GM23248 (cell line): ENCODE measurements at regions not wholly inside any gene's neighbourhood (a gene's known extent, or its start where the extent isn't known, plus 50 kb on each side); places are given as distances from the start of the nearest gene placed in this dataset.
"Not testable (repeated sequence)": the region's sequence is repeated elsewhere in the genome, so short reads cannot be mapped to it uniquely, and the experiment has no call there.

Experiments used
- DNase-seq: peaks from one replicate; pipeline ENCODE4 v3.0.0-alpha.2; 2015
- H2AFZ ChIP-seq: fragments of 200-600 bp; sonication (generic); 2 replicates; pipeline ENCODE4 v1.6.1; 2016; ENCODE audit warnings: antibody characterized with exemption
- H3F3A ChIP-seq: fragments of 200-600 bp; sonication (generic); 2 replicates; pipeline ENCODE4 v1.6.1; 2016; ENCODE audit warnings: mild to moderate bottlenecking, antibody characterized with exemption, mixed run types; ENCODE audit not compliant: insufficient read depth
- H3K27ac ChIP-seq: fragments of 200-600 bp; sonication (generic); 2 replicates; pipeline ENCODE4 v1.5.1; 2016; ENCODE audit warnings: mild to moderate bottlenecking
- H3K27me3 ChIP-seq: fragments of 200-600 bp; sonication (generic); replicated peaks from 2 replicates; pipeline ENCODE4 v1.6.1; 2016; ENCODE audit warnings: mild to moderate bottlenecking; ENCODE audit not compliant: insufficient read depth
- H3K36me3 ChIP-seq: fragments of 200-600 bp; sonication (generic); 2 replicates; pipeline ENCODE4 v1.6.1; 2016; ENCODE audit warnings: low read depth, mild to moderate bottlenecking
- H3K4me1 ChIP-seq: fragments of 200-600 bp; sonication (generic); 2 replicates; pipeline ENCODE4 v1.6.1; 2016; ENCODE audit warnings: mild to moderate bottlenecking; ENCODE audit not compliant: insufficient read depth
- H3K4me2 ChIP-seq: fragments of 200-600 bp; sonication (generic); one replicate; pipeline ENCODE4 v1.6.1; 2016; ENCODE audit warnings: mild to moderate bottlenecking; ENCODE audit not compliant: unreplicated experiment
- H3K4me3 ChIP-seq: fragments of 200-600 bp; sonication (generic); 2 replicates; pipeline ENCODE4 v1.5.1; 2016; ENCODE audit warnings: mild to moderate bottlenecking
- H3K79me2 ChIP-seq: fragments of 200-600 bp; sonication (generic); 2 replicates; pipeline ENCODE4 v1.6.1; 2016; ENCODE audit warnings: mild to moderate bottlenecking; ENCODE audit not compliant: insufficient read depth
- H3K9ac ChIP-seq: fragments of 200-600 bp; sonication (generic); 2 replicates; pipeline ENCODE4 v1.6.1; 2016; ENCODE audit warnings: mild to moderate bottlenecking
- H3K9me2 ChIP-seq: fragments of 200-600 bp; sonication (generic); 2 replicates; pipeline ENCODE4 v1.6.1; 2016; ENCODE audit warnings: mixed run types, mild to moderate bottlenecking, moderate library complexity; ENCODE audit not compliant: insufficient read depth
- H3K9me3 ChIP-seq: fragments of 200-600 bp; sonication (generic); one replicate; pipeline ENCODE4 v1.6.1; 2017; ENCODE audit warnings: low read depth
- H4K20me1 ChIP-seq: fragments of 200-600 bp; sonication (generic); 2 replicates; pipeline ENCODE4 v1.6.0; 2016; ENCODE audit not compliant: insufficient read depth
- EZH2 ChIP-seq: fragments of 200-600 bp; sonication (generic); IDR thresholded peaks from 2 replicates; pipeline ENCODE4 v1.6.1; 2018; ENCODE audit warnings: antibody characterized with exemption, mild to moderate bottlenecking; ENCODE audit not compliant: insufficient read depth, poor library complexity, severe bottlenecking
- EZH2phosphoT487 ChIP-seq: fragments of 200-600 bp; sonication (generic); IDR thresholded peaks from 2 replicates; pipeline ENCODE4 v1.6.1; 2018; ENCODE audit warnings: antibody characterized with exemption, moderate library complexity, mild to moderate bottlenecking, low read depth; ENCODE audit not compliant: insufficient read depth
- WGBS, 2 experiments: methylation state at CpG; one replicate each; pipeline ENCODE4 v1.1.6; 2015 to 2017; ENCODE audit warnings: low lambda C conversion rate in 2 of 2, low coverage in 1 of 2; ENCODE audit errors: missing lambda C conversion rate in 2 of 2; 5-methylcytosine and 5-hydroxymethylcytosine counted together
- in situ Hi-C: fragments of 300-500 bp; cut with MboI; formaldehyde crosslinking; loops from 2 replicates; pipeline ENCODE4 v1.15.0; 2020

GRCh38 chr15:75792236-75792635 lies 51.0 kb upstream of the UBE2Q2 start:
- not testable (repeated sequence) for DNase-seq, H4K20me1 ChIP-seq, H2AFZ ChIP-seq, H3K36me3 ChIP-seq, H3K27ac ChIP-seq, H3F3A ChIP-seq, H3K4me1 ChIP-seq, H3K9me3 ChIP-seq, H3K4me3 ChIP-seq, H3K79me2 ChIP-seq, H3K9ac ChIP-seq, H3K4me2 ChIP-seq, H3K9me2 ChIP-seq
- peaks cover 40% of the 10 kb centered on the region for H3K27me3 ChIP-seq
- 72 to 73% methylated on average over 6 of the region's 6 CpGs for WGBS, 2 experiments
- in situ Hi-C loops: loop anchor here (10.0 kb wide), 1 partner anchor 97 kb away; no protein-coding TSS in a partner anchor

DNA sequence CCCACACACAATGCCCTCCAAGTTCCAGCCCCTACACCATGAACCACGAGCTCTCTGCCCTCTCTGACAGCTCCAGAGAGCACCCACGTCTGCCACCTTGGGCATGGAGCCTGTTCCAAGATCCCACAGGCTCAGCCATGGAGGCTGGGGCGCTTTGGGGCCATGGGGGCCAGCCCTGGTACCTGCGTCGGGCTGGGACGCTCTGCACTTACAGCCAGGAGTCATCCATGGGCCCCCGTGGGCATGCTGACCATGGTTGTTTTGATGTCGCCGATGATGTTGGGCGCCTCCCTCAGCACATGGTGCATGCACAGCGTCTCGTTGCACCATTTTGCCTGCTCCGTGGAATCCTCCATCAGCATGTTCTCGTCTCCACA lies 51.9 kb upstream of the UBE2Q2 start:
- Histone ChIP-seq H3K36me3 (no peaks in the 10 kb centered on the region), H2AFZ (no peak overlapping the region)
- 64 to 79% methylated on average over 14 of the region's 14 CpGs for WGBS, 2 experiments

DNA sequence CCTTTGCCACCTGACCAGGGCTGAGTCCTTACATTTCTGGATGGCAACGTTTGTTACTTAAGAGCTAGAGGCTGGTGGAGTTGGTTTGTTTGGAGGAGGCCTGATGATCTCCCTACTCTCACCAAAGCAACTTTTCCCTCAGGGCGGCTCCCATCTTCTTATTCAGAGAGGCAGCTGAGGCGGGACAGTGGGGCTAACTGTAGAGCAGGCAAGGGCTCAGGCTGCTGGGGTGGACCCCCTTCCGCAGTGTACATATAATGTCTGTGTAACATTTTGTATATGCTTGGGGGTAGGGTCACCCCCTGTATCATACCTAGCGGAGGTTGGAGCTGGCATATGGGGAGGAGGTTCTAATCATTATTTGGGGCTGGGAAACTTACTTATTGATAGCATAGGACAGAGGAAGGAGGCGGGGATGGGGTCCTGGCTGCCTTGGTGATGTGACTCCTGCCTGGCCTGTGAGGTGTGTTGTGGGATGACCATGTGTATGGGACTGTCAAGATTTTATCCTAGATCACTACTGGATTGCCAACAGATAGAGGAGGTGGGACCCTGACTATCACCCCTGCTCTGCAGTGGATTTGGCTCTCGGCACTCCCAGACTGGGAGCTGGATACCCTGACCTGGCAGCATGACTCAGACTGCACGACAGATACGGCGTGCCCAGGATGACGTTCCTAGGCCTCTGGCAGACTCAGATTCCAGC lies 52.5 kb upstream of the UBE2Q2 start:
- Histone ChIP-seq H3K27ac (no peak overlapping the region), H3K79me2 (no peaks in the 10 kb centered on the region), H3K9me3 (no peaks in the 10 kb centered on the region), H3K4me3 (no peak overlapping the region), H3F3A (no peaks in the 10 kb centered on the region), H3K36me3 (no peaks in the 10 kb centered on the region), H3K4me1 (no peaks in the 10 kb centered on the region), H3K27me3 (peaks cover 48% of the 10 kb centered on the region), H3K4me2 (no peak overlapping the region), H3K9me2 (no peaks in the 10 kb centered on the region), H2AFZ (no peak overlapping the region), H3K9ac (no peak overlapping the region), H4K20me1 (no peaks in the 10 kb centered on the region)
- in situ Hi-C loops: loop anchor here (10.0 kb wide), 1 partner anchor 96 kb away; no protein-coding TSS in a partner anchor
- WGBS, 2 experiments: 64 to 67% methylated on average over 11 of the region's 11 CpGs
- no peak for DNase-seq
- no peak for TF ChIP-seq EZH2phosphoT487
- no peak for TF ChIP-seq EZH2

More for the DNA sequence above, 51.9 kb upstream of the UBE2Q2 start:
- Histone ChIP-seq H3K27me3 (peaks cover 47% of the 10 kb centered on the region), H3K4me2 (no peak overlapping the region), H3K9ac (no peak overlapping the region), H3K4me1 (no peaks in the 10 kb centered on the region), H3K79me2 (no peaks in the 10 kb centered on the region), H3K4me3 (no peak overlapping the region), H3K9me2 (no peaks in the 10 kb centered on the region), H3F3A (no peaks in the 10 kb centered on the region), H4K20me1 (no peaks in the 10 kb centered on the region), H3K9me3 (no peaks in the 10 kb centered on the region), H3K27ac (no peak overlapping the region)
- DNase-seq: no peak
- no peak for TF ChIP-seq EZH2phosphoT487
- no peak for TF ChIP-seq EZH2
- in situ Hi-C loops: loop anchor here (10.0 kb wide), 1 partner anchor 97 kb away; no protein-coding TSS in a partner anchor

GRCh38 chr15:75786575-75786947 lies 56.7 kb upstream of the UBE2Q2 start:
- no peak for TF ChIP-seq EZH2
- H4K20me1 ChIP-seq: no peaks in the 10 kb centered on the region
- H3K4me3 ChIP-seq: no peak overlapping the region
- no peak overlapping the region for H2AFZ ChIP-seq
- H3K9me2 ChIP-seq: no peaks in the 10 kb centered on the region
- H3F3A ChIP-seq: no peaks in the 10 kb centered on the region
- 11 to 16% methylated on average over 14 of the region's 15 CpGs for WGBS, 2 experiments
- no peaks in the 10 kb centered on the region for H3K4me1 ChIP-seq
- no peak overlapping the region for H3K4me2 ChIP-seq
- in situ Hi-C loops: no loop called here
- H3K9me3 ChIP-seq: no peaks in the 10 kb centered on the region
- H3K36me3 ChIP-seq: no peaks in the 10 kb centered on the region
- H3K27ac ChIP-seq: no peak overlapping the region
- H3K27me3 ChIP-seq: peaks cover 40% of the 10 kb centered on the region
- H3K9ac ChIP-seq: no peak overlapping the region
- no peaks in the 10 kb centered on the region for H3K79me2 ChIP-seq
- peak; percentile 11 for DNase-seq
